Activated naive CD4-positive, alpha-beta T cell treated with anti-CD3 and anti-CD28 coated beads, Interleukin-2, amount 10 ng/mL, durations not matched to agents 7 days and 5 days (primary cell): ENCODE measurements at regions not wholly inside any gene's neighbourhood (a gene's known extent, or its start where the extent isn't known, plus 50 kb on each side); places are given as distances from the start of the nearest gene placed in this dataset.
"Not testable (repeated sequence)": the region's sequence is repeated elsewhere in the genome, so short reads cannot be mapped to it uniquely, and the experiment has no call there.

Experiments
- CTCF ChIA-PET: fragments of 350-600 bp; sonication (Branson Sonifier 250); formaldehyde crosslinking; loops from one replicate; lab custom pipeline; 2021; ENCODE audit warnings: antibody characterized with exemption; lab: Charles Lee
- DNase-seq: peaks from one replicate; pipeline ENCODE4 v3.0.0-alpha.2; 2020
- H3K27ac Mint-ChIP-seq: one replicate; pipeline ENCODE4 v1.8.0; 2021; ENCODE audit warnings: mild to moderate bottlenecking, moderate library complexity, mixed read lengths
- H3K27me3 Mint-ChIP-seq: one replicate; pipeline ENCODE4 v1.8.0; 2021; ENCODE audit warnings: mild to moderate bottlenecking, mixed read lengths
- H3K36me3 Mint-ChIP-seq: one replicate; pipeline ENCODE4 v1.8.0; 2021; ENCODE audit warnings: mixed read lengths
- H3K4me1 Mint-ChIP-seq: one replicate; pipeline ENCODE4 v1.8.0; 2021; ENCODE audit warnings: mixed read lengths
- H3K4me3 Mint-ChIP-seq: one replicate; pipeline ENCODE4 v1.8.0; 2021; ENCODE audit warnings: mild to moderate bottlenecking, moderate library complexity, mixed read lengths
- H3K9me3 Mint-ChIP-seq: one replicate; pipeline ENCODE4 v1.8.0; 2021; ENCODE audit warnings: mixed read lengths

- no peak for DNase-seq
- H3K36me3 Mint-ChIP-seq, result no peaks in the 10 kb centered on the region
- no peak overlapping the region for H3K4me3 Mint-ChIP-seq
- no peaks in the 10 kb centered on the region for H3K4me1 Mint-ChIP-seq
- no peaks in the 10 kb centered on the region for H3K9me3 Mint-ChIP-seq
- no peaks in the 10 kb centered on the region for H3K27me3 Mint-ChIP-seq
- CTCF ChIA-PET, result interaction anchor here (0.9 kb wide), 1 partner anchor 8 kb away, joined by 3 read pairs; no protein-coding TSS in a partner anchor
- H3K27ac Mint-ChIP-seq, result no peak overlapping the region
Measured at GRCh38 chr21:25175938-25176337, 431.3 kb downstream of the MRPL39 start.

- H3K27ac Mint-ChIP-seq, result no peak overlapping the region
- H3K27me3 Mint-ChIP-seq, result no peaks in the 10 kb centered on the region
- no peaks in the 10 kb centered on the region for H3K36me3 Mint-ChIP-seq
- H3K4me1 Mint-ChIP-seq, result no peaks in the 10 kb centered on the region
- CTCF ChIA-PET, result no interaction called here
- no peak for DNase-seq
- no peak overlapping the region for H3K4me3 Mint-ChIP-seq
- H3K9me3 Mint-ChIP-seq, result peaks cover 20% of the 10 kb centered on the region
Measured at GRCh38 chr21:25171438-25171837, 435.8 kb downstream of the MRPL39 start.

- Mint-ChIP-seq H3K4me1 (no peaks in the 10 kb centered on the region), H3K9me3 (peaks cover 20% of the 10 kb centered on the region), H3K27me3 (no peaks in the 10 kb centered on the region), H3K4me3 (no peak overlapping the region), H3K27ac (no peak overlapping the region), H3K36me3 (no peaks in the 10 kb centered on the region)
- CTCF ChIA-PET, result no interaction called here
- DNase-seq, result no peak
Measured at GRCh38 chr21:25170681-25171080, 436.6 kb downstream of the MRPL39 start.

GRCh38 chr21:25169370-25169769 lies 437.9 kb downstream of the MRPL39 start:
- no peaks in the 10 kb centered on the region for H3K27me3 Mint-ChIP-seq
- H3K9me3 Mint-ChIP-seq, result peaks cover 22% of the 10 kb centered on the region

GRCh38 chr21:25166904-25167303 lies 440.4 kb downstream of the MRPL39 start:
- H3K27ac Mint-ChIP-seq, H3K4me3 Mint-ChIP-seq, H3K36me3 Mint-ChIP-seq, H3K27me3 Mint-ChIP-seq, H3K4me1 Mint-ChIP-seq, DNase-seq, CTCF ChIA-PET: not testable (repeated sequence)
- H3K9me3 Mint-ChIP-seq, result peaks cover 22% of the 10 kb centered on the region

More at GRCh38 chr21:25169370-25169769, 437.9 kb downstream of the MRPL39 start:
- DNase-seq, result no peak
- CTCF ChIA-PET, result no interaction called here
- no peaks in the 10 kb centered on the region for H3K36me3 Mint-ChIP-seq
- H3K4me1 Mint-ChIP-seq, result no peaks in the 10 kb centered on the region
- H3K27ac Mint-ChIP-seq, result no peak overlapping the region
- H3K4me3 Mint-ChIP-seq, result no peak overlapping the region

- Mint-ChIP-seq H3K27ac (no peak overlapping the region), H3K27me3 (no peaks in the 10 kb centered on the region), H3K36me3 (no peaks in the 10 kb centered on the region), H3K4me3 (no peak overlapping the region), H3K4me1 (no peaks in the 10 kb centered on the region), H3K9me3 (peaks cover 2% of the 10 kb centered on the region)
- CTCF ChIA-PET, result no interaction called here
- DNase-seq, result no peak
Measured at GRCh38 chr21:25161571-25161970, 445.7 kb downstream of the MRPL39 start.

- DNase-seq, H3K27ac Mint-ChIP-seq, CTCF ChIA-PET, H3K27me3 Mint-ChIP-seq, H3K36me3 Mint-ChIP-seq, H3K4me3 Mint-ChIP-seq, H3K9me3 Mint-ChIP-seq, H3K4me1 Mint-ChIP-seq: not testable (repeated sequence)
Measured at GRCh38 chr21:25155020-25155419, 452.3 kb downstream of the MRPL39 start.

GRCh38 chr21:25149022-25149421 lies 458.3 kb downstream of the MRPL39 start:
- H3K4me1 Mint-ChIP-seq, result no peaks in the 10 kb centered on the region
- CTCF ChIA-PET, result no interaction called here
- H3K27me3 Mint-ChIP-seq, result no peaks in the 10 kb centered on the region
- H3K4me3 Mint-ChIP-seq, result no peak overlapping the region
- H3K27ac Mint-ChIP-seq, result no peak overlapping the region
- H3K9me3 Mint-ChIP-seq, result peaks cover 3% of the 10 kb centered on the region
- H3K36me3 Mint-ChIP-seq, result no peaks in the 10 kb centered on the region
- DNase-seq, result no peak

- Mint-ChIP-seq H3K4me1 (no peaks in the 10 kb centered on the region), H3K9me3 (peaks cover 2% of the 10 kb centered on the region), H3K27me3 (no peaks in the 10 kb centered on the region), H3K27ac (no peak overlapping the region), H3K36me3 (no peaks in the 10 kb centered on the region), H3K4me3 (no peak overlapping the region)
- CTCF ChIA-PET, result no interaction called here
- no peak for DNase-seq
Measured at GRCh38 chr21:25139414-25139813, 467.9 kb downstream of the MRPL39 start.

- CTCF ChIA-PET, result no interaction called here
- no peak for DNase-seq
- Mint-ChIP-seq H3K27ac (no peak overlapping the region), H3K27me3 (no peaks in the 10 kb centered on the region), H3K9me3 (no peaks in the 10 kb centered on the region), H3K4me3 (no peak overlapping the region), H3K36me3 (no peaks in the 10 kb centered on the region), H3K4me1 (no peaks in the 10 kb centered on the region)
Measured at GRCh38 chr21:25133939-25134338, 473.3 kb downstream of the MRPL39 start.

GRCh38 chr21:25127811-25128210 lies 479.5 kb downstream of the MRPL39 start:
- Mint-ChIP-seq H3K27ac (no peak overlapping the region), H3K4me1 (no peaks in the 10 kb centered on the region), H3K36me3 (no peaks in the 10 kb centered on the region), H3K4me3 (no peak overlapping the region), H3K27me3 (no peaks in the 10 kb centered on the region), H3K9me3 (no peaks in the 10 kb centered on the region)
- DNase-seq, result no peak
- CTCF ChIA-PET, result no interaction called here

GRCh38 chr21:25127007-25127406 lies 480.3 kb downstream of the MRPL39 start:
- DNase-seq, result no peak
- Mint-ChIP-seq H3K4me1 (no peaks in the 10 kb centered on the region), H3K27me3 (no peaks in the 10 kb centered on the region), H3K9me3 (no peaks in the 10 kb centered on the region), H3K36me3 (no peaks in the 10 kb centered on the region), H3K4me3 (no peak overlapping the region), H3K27ac (no peak overlapping the region)
- CTCF ChIA-PET, result no interaction called here

- H3K27me3 Mint-ChIP-seq, result no peaks in the 10 kb centered on the region
- H3K4me1 Mint-ChIP-seq, result no peaks in the 10 kb centered on the region
- no peaks in the 10 kb centered on the region for H3K36me3 Mint-ChIP-seq
- DNase-seq, result no peak
- CTCF ChIA-PET, result no interaction called here
- H3K9me3 Mint-ChIP-seq, result no peaks in the 10 kb centered on the region
- H3K27ac Mint-ChIP-seq, result no peak overlapping the region
- H3K4me3 Mint-ChIP-seq, result no peak overlapping the region
Measured at GRCh38 chr21:25126564-25126963, 480.7 kb downstream of the MRPL39 start.

- no peaks in the 10 kb centered on the region for H3K36me3 Mint-ChIP-seq
- CTCF ChIA-PET, result no interaction called here
- H3K9me3 Mint-ChIP-seq, result peaks cover 3% of the 10 kb centered on the region
- H3K27me3 Mint-ChIP-seq, result no peaks in the 10 kb centered on the region
- no peak overlapping the region for H3K27ac Mint-ChIP-seq
- DNase-seq, result no peak
- no peak overlapping the region for H3K4me3 Mint-ChIP-seq
- no peaks in the 10 kb centered on the region for H3K4me1 Mint-ChIP-seq
Measured at GRCh38 chr21:25118648-25119047, 488.6 kb downstream of the MRPL39 start.

- Mint-ChIP-seq H3K9me3 (peaks cover 3% of the 10 kb centered on the region), H3K27ac (no peak overlapping the region), H3K27me3 (no peaks in the 10 kb centered on the region), H3K36me3 (no peaks in the 10 kb centered on the region), H3K4me3 (no peak overlapping the region), H3K4me1 (no peaks in the 10 kb centered on the region)
- CTCF ChIA-PET, result no interaction called here
- no peak for DNase-seq
Measured at GRCh38 chr21:25115021-25115420, 492.3 kb downstream of the MRPL39 start.

- DNase-seq, result no peak
- H3K4me3 Mint-ChIP-seq, result no peak overlapping the region
- no peaks in the 10 kb centered on the region for H3K36me3 Mint-ChIP-seq
- no peak overlapping the region for H3K27ac Mint-ChIP-seq
- CTCF ChIA-PET, result no interaction called here
- H3K4me1 Mint-ChIP-seq, result no peaks in the 10 kb centered on the region
- no peaks in the 10 kb centered on the region for H3K9me3 Mint-ChIP-seq
- no peaks in the 10 kb centered on the region for H3K27me3 Mint-ChIP-seq
Measured at GRCh38 chr21:25107708-25108107, 499.6 kb downstream of the MRPL39 start.
